ENCODE measurements at regions not wholly inside any gene's neighbourhood (a gene's known extent, or its start where the extent isn't known, plus 50 kb on each side); places are given as distances from the start of the nearest gene placed in this dataset.

DNA sequence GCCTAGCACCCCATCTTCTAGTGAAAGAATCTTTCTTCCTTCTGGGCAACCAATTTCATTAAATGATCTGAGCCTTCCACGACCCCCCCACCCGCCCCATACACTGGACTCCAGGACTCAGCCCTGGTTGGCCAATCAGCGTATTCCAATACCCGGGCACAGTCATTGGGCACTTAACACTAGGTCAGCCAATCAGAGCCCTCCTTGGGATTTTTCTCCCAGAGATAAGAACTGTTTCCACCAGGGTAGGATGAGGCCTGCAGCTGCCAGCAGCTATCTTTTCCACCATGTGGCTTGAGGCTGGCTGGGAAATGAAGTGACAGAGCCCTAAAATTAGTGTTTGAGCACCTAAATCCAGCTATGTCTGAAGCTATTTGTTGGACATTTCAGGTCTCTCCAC, 418.8 kb downstream of the BCOR start:
- Histone ChIP-seq H3K27ac (no peak overlapping the region), H3K36me3 (no peaks in the 10 kb centered on the region), H3K4me3 (no peak overlapping the region), H3K27me3 (no peaks in the 10 kb centered on the region), H3K9me3 (no peaks in the 10 kb centered on the region), H3K4me1 (no peaks in the 10 kb centered on the region)
- intact Hi-C loops (cut with DNase I; ENCODE audit: low total_unique reads): no loop called here
- DNase-seq: no peak
- no peak for TF ChIP-seq POLR2A (IDR thresholded peaks at IDR 0.05)

DNA sequence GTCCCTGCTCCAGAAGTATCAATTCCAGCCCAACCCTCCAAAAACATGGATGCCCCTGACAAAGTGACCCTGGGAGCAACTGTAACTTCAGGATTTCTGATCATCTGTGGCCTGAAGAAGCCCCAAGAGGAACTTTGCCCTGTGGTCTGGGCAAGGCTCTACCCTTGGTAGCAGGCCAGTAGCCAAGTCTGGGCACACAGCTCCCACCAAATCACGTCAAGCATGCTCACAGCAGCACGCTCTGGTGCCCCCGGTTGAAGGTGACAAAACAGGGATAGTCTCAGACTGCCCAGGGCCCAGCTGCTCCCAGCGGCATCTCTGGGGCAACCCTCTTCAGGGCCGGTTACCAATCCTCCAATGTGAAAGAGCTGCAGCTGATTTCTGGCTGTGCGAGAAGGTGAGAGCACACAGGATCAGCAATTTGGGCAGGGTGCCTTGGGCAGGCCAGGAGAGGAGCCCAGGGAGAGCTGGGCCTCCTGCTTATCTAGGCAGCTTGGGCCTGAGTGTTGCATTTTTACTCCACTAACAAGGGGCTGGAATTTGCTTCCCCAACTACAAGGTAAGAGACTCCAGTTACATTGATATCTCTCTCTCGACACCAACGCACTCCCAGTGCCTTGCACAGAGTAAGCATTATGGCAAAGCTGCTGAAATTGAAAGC, 418.1 kb downstream of the BCOR start:
- H3K4me1 ChIP-seq: no peaks in the 10 kb centered on the region
- no peak for TF ChIP-seq POLR2A (IDR thresholded peaks at IDR 0.05)
- TF ChIP-seq, protein P1, sequence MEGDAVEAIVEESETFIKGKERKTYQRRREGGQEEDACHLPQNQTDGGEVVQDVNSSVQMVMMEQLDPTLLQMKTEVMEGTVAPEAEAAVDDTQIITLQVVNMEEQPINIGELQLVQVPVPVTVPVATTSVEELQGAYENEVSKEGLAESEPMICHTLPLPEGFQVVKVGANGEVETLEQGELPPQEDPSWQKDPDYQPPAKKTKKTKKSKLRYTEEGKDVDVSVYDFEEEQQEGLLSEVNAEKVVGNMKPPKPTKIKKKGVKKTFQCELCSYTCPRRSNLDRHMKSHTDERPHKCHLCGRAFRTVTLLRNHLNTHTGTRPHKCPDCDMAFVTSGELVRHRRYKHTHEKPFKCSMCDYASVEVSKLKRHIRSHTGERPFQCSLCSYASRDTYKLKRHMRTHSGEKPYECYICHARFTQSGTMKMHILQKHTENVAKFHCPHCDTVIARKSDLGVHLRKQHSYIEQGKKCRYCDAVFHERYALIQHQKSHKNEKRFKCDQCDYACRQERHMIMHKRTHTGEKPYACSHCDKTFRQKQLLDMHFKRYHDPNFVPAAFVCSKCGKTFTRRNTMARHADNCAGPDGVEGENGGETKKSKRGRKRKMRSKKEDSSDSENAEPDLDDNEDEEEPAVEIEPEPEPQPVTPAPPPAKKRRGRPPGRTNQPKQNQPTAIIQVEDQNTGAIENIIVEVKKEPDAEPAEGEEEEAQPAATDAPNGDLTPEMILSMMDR (IDR thresholded peaks at IDR 0.05): no peak
- H3K27me3 ChIP-seq: no peaks in the 10 kb centered on the region
- H3K4me3 ChIP-seq: no peak overlapping the region
- H3K36me3 ChIP-seq: no peaks in the 10 kb centered on the region
- H3K27ac ChIP-seq: no peak overlapping the region
- no peaks in the 10 kb centered on the region for H3K9me3 ChIP-seq
- intact Hi-C loops (cut with DNase I; ENCODE audit: low total_unique reads): no loop called here
- DNase-seq: no peak

DNA sequence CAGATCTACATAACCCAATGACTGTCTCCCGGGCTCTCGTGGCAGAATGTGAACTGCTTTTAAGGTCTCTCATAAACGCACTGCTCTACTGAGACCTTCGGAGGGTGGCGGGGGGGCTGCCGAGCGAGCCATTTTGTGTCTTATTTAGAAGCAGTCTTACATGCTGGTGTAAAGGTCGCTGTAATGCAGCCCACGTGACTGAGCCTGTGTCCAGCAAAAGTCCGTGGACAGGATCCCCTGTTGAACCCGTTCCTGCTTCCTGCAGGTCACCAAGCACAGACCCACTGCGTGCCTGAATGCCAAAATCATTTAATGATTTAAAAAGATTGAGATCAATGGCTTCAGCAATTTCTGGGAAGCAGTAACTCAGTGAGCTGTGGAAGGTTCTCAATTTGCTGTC, 415.9 kb downstream of the BCOR start:
- TF ChIP-seq POLR2A (IDR thresholded peaks at IDR 0.05): no peak
- no peaks in the 10 kb centered on the region for H3K9me3 ChIP-seq
- intact Hi-C loops (cut with DNase I; ENCODE audit: low total_unique reads): no loop called here
- H3K27ac ChIP-seq: no peak overlapping the region
- H3K4me3 ChIP-seq: no peak overlapping the region
- H3K27me3 ChIP-seq: no peaks in the 10 kb centered on the region
- no peaks in the 10 kb centered on the region for H3K36me3 ChIP-seq
- no peak for DNase-seq
- H3K4me1 ChIP-seq: no peaks in the 10 kb centered on the region

DNA sequence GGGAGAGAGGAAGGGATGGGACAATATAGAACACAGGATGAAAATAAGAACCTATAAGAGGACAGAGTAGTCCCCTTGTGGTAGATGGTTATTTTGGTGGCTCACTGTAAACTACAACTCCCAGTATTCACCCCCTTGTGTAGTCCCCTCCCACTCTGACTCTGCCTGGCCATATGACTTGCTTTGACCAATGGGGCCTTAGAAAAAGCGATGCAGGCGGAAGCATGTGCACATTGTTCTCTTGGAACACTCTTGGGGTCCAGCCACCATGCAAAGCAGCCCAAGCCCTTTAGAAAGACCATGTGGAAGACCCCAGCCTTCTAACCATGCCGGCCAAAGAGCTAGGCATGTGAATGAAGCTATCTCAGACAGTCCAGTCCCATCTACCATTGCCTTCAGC, 415.0 kb downstream of the BCOR start:
- no peak overlapping the region for H3K4me3 ChIP-seq
- no peak for TF ChIP-seq POLR2A (IDR thresholded peaks at IDR 0.05)
- TF ChIP-seq, protein P1 (IDR thresholded peaks at IDR 0.05): no peak
- no peaks in the 10 kb centered on the region for H3K27me3 ChIP-seq
- DNase-seq: no peak
- intact Hi-C loops (cut with DNase I; ENCODE audit: low total_unique reads): no loop called here
- no peaks in the 10 kb centered on the region for H3K4me1 ChIP-seq
- H3K36me3 ChIP-seq: no peaks in the 10 kb centered on the region
- no peak overlapping the region for H3K27ac ChIP-seq
- no peaks in the 10 kb centered on the region for H3K9me3 ChIP-seq

DNA sequence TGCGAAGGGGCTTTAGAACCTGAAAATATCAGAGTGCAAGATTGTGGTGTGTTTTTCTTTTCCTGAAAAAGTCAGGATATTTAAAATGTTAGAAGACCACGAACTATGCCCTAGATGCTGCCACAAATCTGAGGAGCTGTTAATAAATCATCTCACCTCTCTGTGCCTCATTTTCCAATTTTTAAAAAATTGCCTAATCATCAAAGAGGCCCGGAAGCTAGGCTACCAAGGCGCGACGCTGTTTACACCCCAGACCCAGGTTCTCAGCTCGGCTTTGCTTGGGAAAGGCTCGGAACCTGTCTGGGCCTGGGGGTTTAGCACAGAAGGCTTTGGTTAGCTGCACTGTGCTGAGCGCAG, 409.6 kb downstream of the BCOR start:
- peak overlapping the region in 1 of 2 donors; percentile 80 for H3K27ac ChIP-seq
- H3K4me3 ChIP-seq: peak overlapping the region in 1 of 2 donors; percentile 42
- intact Hi-C loops (cut with DNase I; ENCODE audit: low total_unique reads): no loop called here

DNA sequence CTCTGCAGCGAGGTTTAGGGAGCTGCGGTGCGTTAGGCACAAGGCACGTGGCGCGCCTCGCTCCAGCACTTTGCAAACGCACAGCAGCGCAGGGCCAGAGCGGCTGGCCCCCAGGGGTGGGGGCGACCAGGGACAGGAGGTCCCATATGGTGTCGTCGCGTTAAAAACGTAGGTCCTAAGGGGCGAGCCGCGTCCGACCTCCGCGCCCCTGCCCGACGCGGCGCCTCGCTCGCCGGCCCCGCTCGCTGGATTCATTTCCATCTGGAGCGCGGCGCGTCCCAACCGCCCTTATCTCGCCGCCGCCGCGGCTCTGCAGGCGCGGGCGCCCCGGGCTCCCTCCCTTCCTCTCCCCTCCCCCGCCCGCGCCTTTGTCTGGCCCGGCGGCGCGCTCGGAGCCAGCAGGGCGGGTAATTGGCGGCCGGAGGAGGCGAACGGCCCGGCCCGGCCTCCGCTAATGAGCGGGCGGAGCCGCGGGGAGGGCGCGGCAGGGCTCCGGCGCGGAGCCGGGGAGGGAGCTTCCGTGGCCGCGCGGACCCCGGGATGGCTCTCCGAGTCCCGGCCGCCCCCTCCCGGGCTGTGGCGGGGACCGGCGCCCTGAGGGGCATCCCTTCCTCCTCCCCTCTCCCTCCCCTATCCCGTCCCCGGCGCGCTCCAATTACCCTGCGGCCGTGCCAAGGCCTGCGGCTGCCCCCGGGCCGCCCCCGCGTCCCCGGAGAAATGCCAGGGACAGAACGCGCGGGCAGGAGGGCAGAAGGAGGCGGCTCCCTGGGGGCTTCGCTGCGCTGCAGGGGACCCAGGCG, 409.0 kb downstream of the BCOR start:
- Histone ChIP-seq H3K36me3 (no peaks in the 10 kb centered on the region), H3K9me3 (no peaks in the 10 kb centered on the region), H3K27ac (peak overlapping the region; percentile 56 to 80), H3K4me3 (peak overlapping the region; percentile 12 to 42), H3K27me3 (no peaks in the 10 kb centered on the region), H3K4me1 (no peaks in the 10 kb centered on the region)
- peak; percentile 66 to 72 for DNase-seq
- TF ChIP-seq POLR2A (IDR thresholded peaks at IDR 0.05): peak in 1 of 2 donors; percentile 38
- TF ChIP-seq, protein P1 (IDR thresholded peaks at IDR 0.05): no peak
- intact Hi-C loops (cut with DNase I; ENCODE audit: low total_unique reads): no loop called here

More for the DNA sequence above, 409.6 kb downstream of the BCOR start:
- no peak for DNase-seq
- Histone ChIP-seq H3K36me3 (no peaks in the 10 kb centered on the region), H3K27me3 (no peaks in the 10 kb centered on the region), H3K4me1 (no peaks in the 10 kb centered on the region), H3K9me3 (no peaks in the 10 kb centered on the region)
- TF ChIP-seq POLR2A (IDR thresholded peaks at IDR 0.05): no peak
- TF ChIP-seq, protein P1 (IDR thresholded peaks at IDR 0.05): no peak

All from uterus (tissue), 3 donors.